ENCODE measurements at regions not wholly inside any gene's neighbourhood (a gene's known extent, or its start where the extent isn't known, plus 50 kb on each side); places are given as distances from the start of the nearest gene placed in this dataset.

DNA sequence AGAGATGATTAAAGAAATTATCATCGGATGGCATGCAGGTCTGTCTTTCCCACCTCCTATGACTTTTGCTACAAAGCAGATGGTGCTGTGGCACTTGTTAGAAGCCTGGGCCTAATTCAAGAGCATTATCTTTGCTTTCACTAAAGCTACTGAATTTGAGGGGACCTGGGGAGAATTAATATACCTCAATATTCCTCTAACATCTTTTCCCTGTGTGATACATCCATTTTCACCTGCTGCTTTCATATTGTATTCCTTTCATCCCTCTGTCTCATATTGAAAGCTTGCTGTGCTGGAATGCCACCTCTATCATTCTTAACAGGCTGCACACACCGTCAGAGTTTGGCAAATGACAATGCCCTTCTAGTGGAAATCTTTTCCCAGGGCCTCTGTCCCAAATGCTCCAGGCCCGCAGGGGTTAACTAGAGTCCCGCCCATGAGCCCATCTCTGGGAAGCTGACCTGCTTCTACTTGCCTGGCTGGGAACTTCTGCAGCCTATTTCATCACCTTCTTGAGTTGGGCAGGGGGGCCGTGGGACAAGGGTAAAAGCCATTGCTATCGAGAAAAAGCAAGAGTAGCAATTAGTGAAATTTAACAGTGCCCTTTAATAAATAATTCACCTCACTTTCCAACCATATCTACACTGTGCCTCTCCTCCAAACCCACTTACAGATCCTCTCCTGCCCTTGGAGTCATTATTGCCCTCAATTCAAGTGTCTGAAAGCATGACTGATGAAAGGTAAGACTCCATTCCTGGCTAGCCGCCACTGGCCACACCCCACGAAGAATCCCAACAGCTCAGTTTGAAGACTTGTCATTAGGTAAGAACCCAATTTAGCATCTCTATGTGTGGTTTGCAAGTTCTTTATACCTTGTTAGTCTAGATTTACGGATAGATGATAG lies 126.7 kb upstream of the BTG1 start:
- ChIA-PET CTCF (no interaction called here), POLR2A (no interaction called here)
- H3K9me3 Mint-ChIP-seq: no peaks in the 10 kb centered on the region
- H3K27me3 Mint-ChIP-seq: no peaks in the 10 kb centered on the region
- intact Hi-C loops (cut with micrococcal nuclease): no loop called here
- H3K4me1 Mint-ChIP-seq (ENCODE audit: low read depth): no peaks in the 10 kb centered on the region
- H3K4me3 Mint-ChIP-seq: no peak overlapping the region
- no peak for DNase-seq
- H3K36me3 Mint-ChIP-seq: no peaks in the 10 kb centered on the region
- no peak overlapping the region for H3K27ac Mint-ChIP-seq

DNA sequence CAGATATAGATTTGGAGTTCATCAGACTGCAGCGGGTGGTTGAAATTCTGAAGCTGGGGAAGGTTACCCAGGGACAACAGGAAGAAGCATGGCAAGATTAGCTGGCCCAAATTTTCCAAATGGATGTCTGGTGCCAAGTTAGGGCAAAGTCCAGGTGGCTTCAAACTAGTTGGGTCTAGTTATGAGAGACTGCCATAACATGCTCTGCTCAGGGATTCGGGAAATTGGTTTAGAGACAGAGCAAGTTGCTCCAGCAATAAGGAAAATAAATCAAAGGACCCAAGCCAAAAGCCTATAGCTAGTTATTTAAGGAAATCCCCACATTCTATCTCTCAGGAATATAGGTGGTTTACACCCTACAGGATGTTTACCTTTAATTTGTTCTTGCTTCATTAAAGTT lies 125.7 kb upstream of the BTG1 start:
- no peaks in the 10 kb centered on the region for H3K27me3 Mint-ChIP-seq
- no peaks in the 10 kb centered on the region for H3K36me3 Mint-ChIP-seq
- H3K27ac Mint-ChIP-seq: no peak overlapping the region
- DNase-seq: no peak
- no peaks in the 10 kb centered on the region for H3K4me1 Mint-ChIP-seq (ENCODE audit: low read depth)
- H3K9me3 Mint-ChIP-seq: no peaks in the 10 kb centered on the region
- ChIA-PET CTCF (no interaction called here), POLR2A (no interaction called here)
- intact Hi-C loops (cut with micrococcal nuclease): no loop called here
- no peak overlapping the region for H3K4me3 Mint-ChIP-seq

DNA sequence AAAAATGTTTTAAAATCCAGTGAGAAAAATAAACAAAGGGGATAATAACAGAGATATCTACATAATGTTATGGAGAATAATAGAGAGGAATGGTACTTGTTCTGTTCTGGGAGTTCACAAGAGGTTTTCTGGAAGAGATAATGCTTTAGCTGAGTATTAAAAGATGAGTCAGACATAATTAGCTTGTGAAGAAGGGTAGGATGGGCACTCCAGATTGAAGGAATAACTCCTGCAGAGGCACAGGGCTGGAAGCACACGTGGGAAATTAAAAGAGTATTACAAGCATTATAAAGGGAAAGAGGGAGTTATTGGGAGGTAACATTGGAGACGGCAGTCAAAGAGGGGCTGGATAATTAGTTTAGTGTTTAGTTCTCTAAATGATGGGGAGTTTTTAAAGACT lies 124.9 kb upstream of the BTG1 start:
- Mint-ChIP-seq H3K4me1 (ENCODE audit: low read depth) (no peaks in the 10 kb centered on the region), H3K36me3 (no peaks in the 10 kb centered on the region), H3K27ac (no peak overlapping the region), H3K9me3 (no peaks in the 10 kb centered on the region), H3K27me3 (no peaks in the 10 kb centered on the region), H3K4me3 (no peak overlapping the region)
- ChIA-PET CTCF (no interaction called here), POLR2A (no interaction called here)
- intact Hi-C loops (cut with micrococcal nuclease): no loop called here
- no peak for DNase-seq

DNA sequence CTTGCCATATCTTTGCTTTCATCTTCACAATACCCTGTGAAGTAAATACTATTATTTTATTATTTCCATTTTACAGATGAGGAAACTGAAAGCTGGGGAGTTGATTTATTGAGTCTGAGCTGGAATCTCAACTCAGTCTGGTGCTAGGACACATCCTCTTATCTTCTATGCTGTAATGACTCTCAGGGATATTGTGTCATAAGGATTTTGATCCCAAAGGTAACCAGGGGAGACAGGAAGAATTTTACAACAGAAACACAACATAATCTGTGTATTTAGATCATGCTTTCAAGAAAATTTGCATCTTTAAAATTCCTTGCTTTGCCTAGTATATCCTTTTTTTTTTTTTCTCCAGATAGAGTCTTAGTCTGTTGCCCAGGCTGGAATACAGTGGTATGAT lies 123.3 kb upstream of the BTG1 start:
- no peaks in the 10 kb centered on the region for H3K27me3 Mint-ChIP-seq
- H3K4me3 Mint-ChIP-seq: no peak overlapping the region
- DNase-seq: no peak
- ChIA-PET POLR2A (no interaction called here), CTCF (no interaction called here)
- H3K36me3 Mint-ChIP-seq: no peaks in the 10 kb centered on the region
- H3K27ac Mint-ChIP-seq: no peak overlapping the region
- H3K9me3 Mint-ChIP-seq: no peaks in the 10 kb centered on the region
- no peaks in the 10 kb centered on the region for H3K4me1 Mint-ChIP-seq (ENCODE audit: low read depth)
- intact Hi-C loops (cut with micrococcal nuclease): no loop called here

DNA sequence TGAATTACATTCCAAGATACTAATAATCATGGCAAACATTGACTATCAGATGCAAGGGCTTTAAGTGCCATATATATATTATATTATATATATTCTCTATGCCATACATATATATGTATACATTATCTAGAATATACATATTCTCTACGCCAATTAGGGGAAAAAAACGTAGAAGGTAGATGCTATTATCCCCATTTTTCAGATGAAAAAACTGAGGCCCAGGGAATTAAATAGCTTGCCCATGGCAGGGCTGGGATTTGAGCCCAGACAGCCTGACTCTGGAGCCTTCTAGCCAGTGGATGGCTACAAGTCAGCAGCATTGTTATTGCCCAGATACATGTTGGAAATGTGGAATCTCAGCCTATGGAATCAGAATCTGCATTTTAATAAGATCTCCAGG lies 116.0 kb upstream of the BTG1 start:
- no peak for DNase-seq
- no peaks in the 10 kb centered on the region for H3K9me3 Mint-ChIP-seq
- ChIA-PET CTCF (interaction anchor here (1.2 kb wide), 1 partner anchor 101 kb away, joined by 4 read pairs; no protein-coding TSS in a partner anchor), POLR2A (no interaction called here)
- no peak overlapping the region for H3K27ac Mint-ChIP-seq
- H3K4me3 Mint-ChIP-seq: no peak overlapping the region
- H3K36me3 Mint-ChIP-seq: peaks cover 3% of the 10 kb centered on the region
- peaks cover 11% of the 10 kb centered on the region for H3K4me1 Mint-ChIP-seq (ENCODE audit: low read depth)
- intact Hi-C loops (cut with micrococcal nuclease): no loop called here
- no peaks in the 10 kb centered on the region for H3K27me3 Mint-ChIP-seq

DNA sequence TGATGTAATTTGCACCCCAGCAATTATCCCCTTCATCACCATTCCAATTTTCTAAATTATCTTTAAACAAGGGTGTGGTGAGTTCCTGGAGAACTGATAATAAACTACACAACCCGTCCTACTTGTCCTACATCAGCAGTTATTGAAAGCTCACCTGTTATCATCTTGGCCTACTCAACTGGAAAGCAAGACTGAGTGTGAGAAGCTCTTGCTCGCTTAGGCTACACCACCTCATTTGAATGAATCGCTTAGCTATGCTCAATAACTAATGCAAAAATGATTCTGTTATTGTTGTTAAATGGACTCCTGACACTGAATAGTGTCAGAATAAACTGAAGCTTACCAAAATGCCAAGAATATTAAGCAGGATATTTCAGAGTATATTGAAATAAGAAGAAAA lies 115.4 kb upstream of the BTG1 start:
- DNase-seq: no peak
- peaks cover 11% of the 10 kb centered on the region for H3K4me1 Mint-ChIP-seq (ENCODE audit: low read depth)
- ChIA-PET CTCF (interaction anchor here (1.2 kb wide), 1 partner anchor 102 kb away, joined by 4 read pairs; no protein-coding TSS in a partner anchor), POLR2A (interaction anchor here (0.5 kb wide), 1 partner anchor 52 kb away, joined by 5 read pairs; no protein-coding TSS in a partner anchor)
- peaks cover 3% of the 10 kb centered on the region for H3K36me3 Mint-ChIP-seq
- no peaks in the 10 kb centered on the region for H3K27me3 Mint-ChIP-seq
- H3K4me3 Mint-ChIP-seq: no peak overlapping the region
- intact Hi-C loops (cut with micrococcal nuclease): no loop called here
- no peak overlapping the region for H3K27ac Mint-ChIP-seq
- H3K9me3 Mint-ChIP-seq: no peaks in the 10 kb centered on the region

DNA sequence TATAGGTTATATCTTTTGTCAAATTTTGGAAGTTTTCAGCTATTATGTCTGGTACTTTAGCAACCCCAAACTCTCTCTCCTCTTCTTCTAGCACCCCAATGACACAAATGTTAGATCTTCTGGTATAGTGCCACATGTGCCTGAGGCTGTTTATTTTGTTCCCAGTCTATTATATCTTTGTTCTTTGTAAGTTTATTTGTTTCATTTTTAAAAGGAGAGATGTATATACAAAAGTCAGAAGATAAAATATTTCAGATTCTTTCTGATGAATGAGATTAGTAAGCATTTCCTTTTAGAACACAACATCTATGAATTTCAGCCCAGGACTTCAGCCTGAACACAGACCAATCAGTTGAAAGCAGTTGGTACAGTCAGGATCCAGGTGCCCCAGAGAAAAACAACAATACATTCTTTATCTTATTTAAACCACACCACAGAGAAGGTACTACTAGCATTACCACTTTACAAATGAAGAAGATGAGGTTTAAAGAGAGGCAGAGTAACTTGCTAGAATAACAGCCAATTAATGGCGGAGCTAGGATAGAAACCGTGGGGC lies 114.1 kb upstream of the BTG1 start:
- no peak overlapping the region for H3K4me3 Mint-ChIP-seq
- no peaks in the 10 kb centered on the region for H3K9me3 Mint-ChIP-seq
- ChIA-PET CTCF (interaction anchor here (1.1 kb wide), 1 partner anchor 8 kb away, joined by 3 read pairs; no protein-coding TSS in a partner anchor), POLR2A (no interaction called here)
- no peak for DNase-seq
- H3K27me3 Mint-ChIP-seq: no peaks in the 10 kb centered on the region
- peaks cover 3% of the 10 kb centered on the region for H3K36me3 Mint-ChIP-seq
- intact Hi-C loops (cut with micrococcal nuclease): no loop called here
- peaks cover 11% of the 10 kb centered on the region for H3K4me1 Mint-ChIP-seq (ENCODE audit: low read depth)
- H3K27ac Mint-ChIP-seq: no peak overlapping the region

DNA sequence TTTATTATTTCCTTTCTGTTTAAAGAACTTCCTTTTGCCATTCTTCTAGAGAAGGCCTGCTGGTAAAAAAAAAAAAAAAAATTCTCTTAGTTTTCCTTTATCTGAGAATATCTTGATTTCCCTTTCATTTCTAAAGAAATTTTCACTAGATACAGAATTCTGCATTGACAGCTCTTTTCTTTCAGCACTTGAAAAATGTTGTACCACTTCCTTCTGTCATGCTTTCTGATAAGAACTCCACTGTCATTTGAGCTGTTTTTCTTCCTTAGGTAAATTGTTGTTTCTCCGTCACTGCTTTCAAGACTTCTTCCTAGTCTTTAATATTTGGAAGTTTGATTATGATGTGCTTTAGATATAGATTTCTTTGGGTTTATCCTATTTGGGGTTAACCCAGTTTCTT lies 113.6 kb upstream of the BTG1 start:
- H3K9me3 Mint-ChIP-seq: no peaks in the 10 kb centered on the region
- H3K27ac Mint-ChIP-seq: no peak overlapping the region
- peaks cover 11% of the 10 kb centered on the region for H3K4me1 Mint-ChIP-seq (ENCODE audit: low read depth)
- ChIA-PET CTCF (no interaction called here), POLR2A (no interaction called here)
- no peaks in the 10 kb centered on the region for H3K27me3 Mint-ChIP-seq
- intact Hi-C loops (cut with micrococcal nuclease): no loop called here
- H3K4me3 Mint-ChIP-seq: no peak overlapping the region
- peaks cover 3% of the 10 kb centered on the region for H3K36me3 Mint-ChIP-seq
- no peak for DNase-seq

DNA sequence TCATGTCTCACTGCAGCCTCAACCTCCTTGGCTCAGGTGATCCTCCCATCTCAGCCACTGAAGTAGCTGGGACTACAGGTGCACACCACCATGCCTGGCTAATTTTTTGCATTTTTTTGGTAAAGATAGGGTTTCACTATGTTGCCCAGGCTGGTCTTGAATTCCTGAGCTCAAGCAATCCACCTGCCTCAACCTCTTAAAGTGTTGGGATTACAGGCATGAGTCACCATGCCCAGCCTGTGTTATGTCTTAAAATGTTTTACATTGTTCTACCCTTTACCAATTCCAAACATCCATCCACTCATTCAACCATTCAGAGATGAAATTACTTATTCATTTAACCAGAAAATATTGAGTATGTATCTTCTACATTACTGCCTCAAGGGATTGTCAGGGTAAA lies 111.6 kb upstream of the BTG1 start:
- POLR2A ChIA-PET: no interaction called here

DNA sequence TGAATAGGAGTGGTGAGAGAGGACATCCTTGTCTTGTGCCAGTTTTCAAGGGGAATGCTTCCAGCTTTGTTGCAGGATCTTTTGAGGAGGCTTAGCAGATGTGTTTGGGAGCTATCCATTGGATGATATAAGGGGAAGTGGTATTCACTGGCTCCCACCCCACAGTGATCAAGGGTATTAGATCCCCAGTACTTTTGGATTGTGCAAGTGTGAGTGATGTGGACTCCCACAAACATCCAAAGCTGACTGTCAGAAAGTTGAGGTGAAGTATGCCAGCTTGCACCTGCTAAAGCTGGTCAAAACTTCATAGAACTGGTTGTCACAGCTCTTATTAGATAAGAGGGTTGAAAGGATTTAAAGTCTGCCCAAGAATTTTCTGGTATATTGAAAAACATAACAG lies 110.1 kb upstream of the BTG1 start:
- intact Hi-C loops (cut with micrococcal nuclease): no loop called here
- POLR2A ChIA-PET: no interaction called here
- Mint-ChIP-seq H3K9me3 (no peaks in the 10 kb centered on the region), H3K27me3 (no peaks in the 10 kb centered on the region), H3K27ac (no peak overlapping the region), H3K36me3 (peaks cover 1% of the 10 kb centered on the region), H3K4me1 (ENCODE audit: low read depth) (peaks cover 15% of the 10 kb centered on the region), H3K4me3 (no peak overlapping the region)
- CTCF ChIA-PET: no interaction called here
- DNase-seq: no peak

More for the DNA sequence above, 111.6 kb upstream of the BTG1 start:
- no peak overlapping the region for H3K27ac Mint-ChIP-seq
- H3K9me3 Mint-ChIP-seq: no peaks in the 10 kb centered on the region
- intact Hi-C loops (cut with micrococcal nuclease): no loop called here
- CTCF ChIA-PET: no interaction called here
- DNase-seq: no peak
- H3K27me3 Mint-ChIP-seq: no peaks in the 10 kb centered on the region
- peaks cover 15% of the 10 kb centered on the region for H3K4me1 Mint-ChIP-seq (ENCODE audit: low read depth)
- peaks cover 3% of the 10 kb centered on the region for H3K36me3 Mint-ChIP-seq
- H3K4me3 Mint-ChIP-seq: no peak overlapping the region

DNA sequence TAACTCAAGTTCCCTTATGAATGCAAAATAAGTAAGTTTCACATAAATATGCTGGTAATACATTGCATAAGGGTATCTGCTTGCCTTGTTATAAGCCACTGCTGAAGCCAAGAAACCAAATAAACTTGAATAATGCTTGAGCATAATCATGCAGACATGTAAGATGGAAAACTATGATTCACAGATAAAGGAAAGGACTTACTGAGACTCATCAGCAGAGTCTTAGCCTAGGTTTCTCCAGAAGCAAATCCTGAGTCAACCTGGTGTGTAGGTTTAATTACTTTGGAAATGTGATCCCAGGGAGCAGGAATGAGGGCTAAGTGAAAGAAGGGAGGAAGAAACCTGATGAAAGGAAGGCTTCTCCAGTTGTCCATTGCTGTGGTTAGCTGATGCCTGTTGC lies 107.7 kb upstream of the BTG1 start:
- ChIA-PET POLR2A (no interaction called here), CTCF (no interaction called here)
- H3K4me1 Mint-ChIP-seq (ENCODE audit: low read depth): peaks cover 4% of the 10 kb centered on the region
- H3K27ac Mint-ChIP-seq: no peak overlapping the region
- peaks cover 1% of the 10 kb centered on the region for H3K36me3 Mint-ChIP-seq
- intact Hi-C loops (cut with micrococcal nuclease): no loop called here
- no peaks in the 10 kb centered on the region for H3K9me3 Mint-ChIP-seq
- DNase-seq: no peak
- no peaks in the 10 kb centered on the region for H3K27me3 Mint-ChIP-seq
- H3K4me3 Mint-ChIP-seq: no peak overlapping the region

DNA sequence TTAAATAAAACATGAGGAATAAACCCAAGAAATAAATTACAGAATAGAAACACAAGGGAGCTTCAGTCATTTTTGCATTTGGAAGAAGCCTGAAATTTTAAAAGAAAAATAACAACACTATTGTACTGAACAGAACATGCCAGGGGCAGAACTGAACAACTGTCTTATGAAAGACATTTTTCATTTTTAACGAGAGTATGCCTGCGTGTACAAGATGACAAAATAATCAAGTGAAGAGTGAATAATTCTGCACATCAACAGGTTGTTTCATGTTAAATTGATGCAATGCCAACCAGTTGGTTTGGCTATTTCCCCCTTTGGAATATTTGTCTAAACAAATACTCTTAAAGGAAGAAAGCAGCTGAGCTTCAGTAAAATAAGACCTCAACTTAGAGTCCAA lies 103.3 kb upstream of the BTG1 start:
- intact Hi-C loops (cut with micrococcal nuclease): no loop called here
- Mint-ChIP-seq H3K9me3 (no peaks in the 10 kb centered on the region), H3K27me3 (no peaks in the 10 kb centered on the region), H3K4me1 (ENCODE audit: low read depth) (peaks cover 4% of the 10 kb centered on the region), H3K27ac (no peak overlapping the region), H3K4me3 (no peak overlapping the region), H3K36me3 (no peaks in the 10 kb centered on the region)
- ChIA-PET POLR2A (no interaction called here), CTCF (interaction anchor here (1.0 kb wide), 1 partner anchor 15 kb away, joined by 3 read pairs; no protein-coding TSS in a partner anchor)
- no peak for DNase-seq

DNA sequence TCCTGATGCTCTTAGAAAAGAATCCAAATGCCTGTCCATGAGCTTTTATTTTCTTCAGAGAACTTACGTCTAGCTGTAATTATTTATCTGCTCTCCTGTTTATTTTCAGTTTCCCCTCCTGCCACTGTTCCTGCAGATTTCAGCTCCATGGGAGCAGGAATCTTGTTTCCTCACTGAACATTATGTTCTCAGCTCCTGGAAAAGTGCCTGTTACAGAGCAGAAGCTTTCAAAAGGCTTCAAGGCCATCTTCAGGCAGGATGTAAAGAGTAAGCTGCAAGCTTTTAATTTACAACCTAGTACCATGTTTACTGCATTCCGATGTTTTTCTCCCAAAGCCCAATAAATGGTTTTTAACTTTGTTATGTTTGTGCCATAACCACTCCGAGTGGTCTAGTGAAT lies 98.4 kb upstream of the BTG1 start:
- POLR2A ChIA-PET: no interaction called here
- no peaks in the 10 kb centered on the region for H3K36me3 Mint-ChIP-seq
- CTCF ChIA-PET: no interaction called here
- no peak overlapping the region for H3K27ac Mint-ChIP-seq
- intact Hi-C loops (cut with micrococcal nuclease): no loop called here
- H3K4me3 Mint-ChIP-seq: no peak overlapping the region
- DNase-seq: no peak
- no peaks in the 10 kb centered on the region for H3K4me1 Mint-ChIP-seq (ENCODE audit: low read depth)
- H3K27me3 Mint-ChIP-seq: no peaks in the 10 kb centered on the region
- no peaks in the 10 kb centered on the region for H3K9me3 Mint-ChIP-seq

All from activated CD4-positive, alpha-beta memory T cell treated with anti-CD3 and anti-CD28 coated beads for 36 hours (primary cell).